ENCODE measurements at regions not wholly inside any gene's neighbourhood (a gene's known extent, or its start where the extent isn't known, plus 50 kb on each side); places are given as distances from the start of the nearest gene placed in this dataset.

DNA sequence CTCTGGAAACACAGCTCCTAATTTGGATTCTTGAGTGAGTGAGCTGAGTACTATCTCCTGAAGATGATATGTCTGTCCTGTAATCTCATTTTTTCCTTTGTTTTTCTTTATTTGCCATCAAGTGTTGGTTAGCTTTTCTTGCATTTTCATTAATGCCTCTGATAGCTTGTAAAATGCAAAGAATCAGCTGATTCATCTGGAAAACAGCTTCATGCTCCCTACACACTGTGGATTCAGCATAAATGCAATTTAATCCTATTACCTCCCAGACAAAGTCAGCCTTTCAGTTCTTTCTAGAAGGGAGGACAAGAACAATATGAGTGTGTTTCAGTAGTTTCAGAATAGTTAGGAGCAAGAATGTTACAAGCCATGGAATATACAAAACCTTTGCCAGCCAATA, 79.4 kb downstream of the DACT1 start:
- no peak for TF ChIP-seq CTCF (IDR thresholded peaks at IDR 0.05; ENCODE audit: control insufficient read depth, insufficient read depth, low read depth, low read length, missing control alignments)
- H3K4me3 ChIP-seq (ENCODE audit: control insufficient read depth, low read depth, low read length): no peak overlapping the region
- no peak for DNase-seq (ENCODE audit: low read depth)

GRCh38 chr14:58717813-58718212, 80.1 kb downstream of the DACT1 start:
- H3K4me3 ChIP-seq (ENCODE audit: control insufficient read depth, low read depth, low read length): no peak overlapping the region
- DNase-seq (ENCODE audit: low read depth): no peak
- no peak for TF ChIP-seq CTCF (IDR thresholded peaks at IDR 0.05; ENCODE audit: control insufficient read depth, insufficient read depth, low read depth, low read length, missing control alignments)

- no peak for DNase-seq (ENCODE audit: low read depth)
- H3K4me3 ChIP-seq (ENCODE audit: control insufficient read depth, low read depth, low read length): no peak overlapping the region
- TF ChIP-seq CTCF (IDR thresholded peaks at IDR 0.05; ENCODE audit: control insufficient read depth, insufficient read depth, low read depth, low read length, missing control alignments): no peak
These were observed 80.8 kb downstream of the DACT1 start for GRCh38 chr14:58718226-58719205.

DNA sequence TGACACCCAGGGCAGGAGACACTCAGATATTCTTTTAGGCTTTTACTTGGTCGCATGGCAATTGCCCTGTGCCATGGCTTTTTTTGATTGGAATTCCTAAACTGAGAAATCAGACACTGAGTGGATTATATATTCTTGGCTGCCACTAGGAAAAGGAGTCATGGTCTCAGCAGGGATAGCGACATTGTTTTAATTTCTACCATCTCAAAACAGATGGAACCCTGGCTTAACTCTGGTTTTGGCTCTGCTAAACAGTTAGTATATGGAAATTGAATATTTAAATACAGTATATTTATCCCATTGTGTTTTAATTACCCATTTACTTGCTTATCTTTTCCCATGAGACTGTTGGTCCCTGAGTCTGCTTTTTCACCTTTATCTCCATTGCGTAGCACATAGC, 84.0 kb downstream of the DACT1 start:
- no peak for TF ChIP-seq CTCF (IDR thresholded peaks at IDR 0.05; ENCODE audit: control insufficient read depth, insufficient read depth, low read depth, low read length, missing control alignments)
- DNase-seq (ENCODE audit: low read depth): no peak
- H3K4me3 ChIP-seq (ENCODE audit: control insufficient read depth, low read depth, low read length): no peak overlapping the region

DNA sequence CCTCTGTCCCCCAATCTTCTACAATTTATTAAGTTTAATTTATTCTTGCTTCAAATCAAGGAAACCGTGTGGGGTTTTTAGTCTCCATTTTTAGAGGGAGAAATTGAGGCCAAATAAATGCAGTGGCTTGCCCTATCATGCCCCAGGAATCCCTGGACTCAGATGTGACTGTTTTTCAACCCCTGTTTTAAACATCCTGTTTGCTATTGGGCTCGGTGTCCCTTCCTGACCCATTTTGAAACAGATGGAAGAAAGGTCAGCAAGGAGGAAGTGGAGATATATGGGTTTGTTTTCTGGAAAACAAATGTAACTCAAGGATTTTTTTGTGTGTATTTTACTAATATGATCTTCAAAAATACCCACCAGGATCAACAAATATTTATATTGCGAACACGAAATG, 84.7 kb downstream of the DACT1 start:
- TF ChIP-seq CTCF (IDR thresholded peaks at IDR 0.05; ENCODE audit: control insufficient read depth, insufficient read depth, low read depth, low read length, missing control alignments): no peak
- H3K4me3 ChIP-seq (ENCODE audit: control insufficient read depth, low read depth, low read length): no peak overlapping the region
- DNase-seq (ENCODE audit: low read depth): no peak

GRCh38 chr14:58724206-58724605, 86.4 kb downstream of the DACT1 start:
- no peak overlapping the region for H3K4me3 ChIP-seq (ENCODE audit: control insufficient read depth, low read depth, low read length)
- no peak for TF ChIP-seq CTCF (IDR thresholded peaks at IDR 0.05; ENCODE audit: control insufficient read depth, insufficient read depth, low read depth, low read length, missing control alignments)
- DNase-seq (ENCODE audit: low read depth): no peak
